Mesendoderm (in vitro differentiated cells): ENCODE measurements at regions not wholly inside any gene's neighbourhood (a gene's known extent, or its start where the extent isn't known, plus 50 kb on each side); places are given as distances from the start of the nearest gene placed in this dataset.

Experiments used
- DNase-seq: peaks from one replicate; pipeline ENCODE4 v3.0.0; 2013
- H2AK5ac ChIP-seq: 2 replicates; pipeline ENCODE4 v1.6.1; 2013; ENCODE audit warnings: low read length, inconsistent platforms
- H2BK120ac ChIP-seq: 2 replicates; pipeline ENCODE4 v1.6.1; 2013; ENCODE audit warnings: low read depth, mild to moderate bottlenecking, low read length, moderate library complexity, mixed read lengths
- H2BK15ac ChIP-seq: replicated peaks from 2 replicates; pipeline ENCODE4 v1.6.1; 2013; ENCODE audit warnings: low read depth, mild to moderate bottlenecking, moderate library complexity
- H2BK5ac ChIP-seq: 2 replicates; pipeline ENCODE4 v1.6.1; 2013; ENCODE audit warnings: low read length, inconsistent platforms
- H3K18ac ChIP-seq: 2 replicates; pipeline ENCODE4 v1.6.1; 2013; ENCODE audit warnings: mild to moderate bottlenecking, low read length, mixed read lengths
- H3K23ac ChIP-seq: one replicate; pipeline ENCODE4 v1.6.1; 2013; ENCODE audit warnings: low read length
- H3K27ac ChIP-seq: 2 replicates; pipeline ENCODE4 v1.5.1; 2013; ENCODE audit warnings: low read depth, mild to moderate bottlenecking, inconsistent platforms, low read length, moderate library complexity
- H3K27me3 ChIP-seq: 2 replicates; pipeline ENCODE4 v1.6.1; 2013; ENCODE audit warnings: low read length, control low read depth, mild to moderate bottlenecking, inconsistent platforms; ENCODE audit not compliant: insufficient read depth, poor library complexity
- H3K36me3 ChIP-seq: 2 replicates; pipeline ENCODE4 v1.6.1; 2013; ENCODE audit warnings: low read length, inconsistent platforms; ENCODE audit not compliant: control insufficient read depth, insufficient read depth
- H3K4ac ChIP-seq: one replicate; pipeline ENCODE4 v1.6.1; 2013; ENCODE audit warnings: low read depth, mild to moderate bottlenecking, low read length, moderate library complexity
- H3K4me1 ChIP-seq: 2 replicates; pipeline ENCODE4 v1.6.1; 2013; ENCODE audit warnings: low read depth, low read length, inconsistent platforms; ENCODE audit not compliant: control insufficient read depth
- H3K4me2 ChIP-seq: 2 replicates; pipeline ENCODE4 v1.6.1; 2013; ENCODE audit warnings: low read length
- H3K4me3 ChIP-seq: 2 replicates; pipeline ENCODE4 v1.5.1; 2013; ENCODE audit warnings: mild to moderate bottlenecking, low read length
- H3K56ac ChIP-seq: one replicate; pipeline ENCODE4 v1.6.1; 2013; ENCODE audit warnings: low read length
- H3K79me1 ChIP-seq: 2 replicates; pipeline ENCODE4 v1.6.1; 2013; ENCODE audit warnings: low read length, inconsistent platforms
- H3K79me2 ChIP-seq: 2 replicates; pipeline ENCODE4 v1.6.1; 2013; ENCODE audit warnings: mild to moderate bottlenecking, low read length; ENCODE audit not compliant: control insufficient read depth, insufficient read depth
- H3K9ac ChIP-seq: 2 replicates; pipeline ENCODE4 v1.6.1; 2013; ENCODE audit warnings: low read length, inconsistent platforms
- H4K5ac ChIP-seq: one replicate; pipeline ENCODE4 v1.6.1; 2013; ENCODE audit warnings: low read length
- H4K8ac ChIP-seq: one replicate; pipeline ENCODE4 v1.6.1; 2013; ENCODE audit warnings: low read depth, mild to moderate bottlenecking, control low read depth, low read length, moderate library complexity
- WGBS: extraction: QIAGEN DNeasy Blood & Tissue Kit; methylation state at CpG from one replicate; pipeline ENCODE4 v1.1.7; 2013; ENCODE audit warnings: low lambda C conversion rate, missing lambda C conversion rate; ENCODE audit not compliant: insufficient coverage; ENCODE audit errors: extremely low coverage; 5-methylcytosine and 5-hydroxymethylcytosine counted together

GRCh38 chr9:80086822-80087345 is 515.1 kb downstream of the TLE4 start:
- DNase-seq, result no peak
- H3K4ac ChIP-seq, result no peak overlapping the region
- no peak overlapping the region for H3K23ac ChIP-seq
- H3K4me3 ChIP-seq, result no peak overlapping the region
- H3K4me1 ChIP-seq, result no peaks in the 10 kb centered on the region
- no peak overlapping the region for H4K5ac ChIP-seq
- no peaks in the 10 kb centered on the region for H3K27me3 ChIP-seq
- H3K9ac ChIP-seq, result no peak overlapping the region
- H3K27ac ChIP-seq, result no peak overlapping the region
- no peak overlapping the region for H3K56ac ChIP-seq
- no peaks in the 10 kb centered on the region for H3K79me2 ChIP-seq
- no peak overlapping the region for H2AK5ac ChIP-seq
- no peak overlapping the region for H2BK5ac ChIP-seq
- no peak overlapping the region for H2BK120ac ChIP-seq
- H2BK15ac ChIP-seq, result no peak overlapping the region
- no peak overlapping the region for H3K4me2 ChIP-seq
- WGBS, result no CpG with 5 or more reads among the region's 2 CpGs
- no peak overlapping the region for H3K18ac ChIP-seq
- no peaks in the 10 kb centered on the region for H3K79me1 ChIP-seq
- H3K36me3 ChIP-seq, result no peaks in the 10 kb centered on the region
- H4K8ac ChIP-seq, result no peak overlapping the region

- Histone ChIP-seq H2BK15ac (no peak overlapping the region), H3K4me1 (no peaks in the 10 kb centered on the region), H3K4me2 (no peak overlapping the region), H3K18ac (no peak overlapping the region), H3K27ac (no peak overlapping the region), H3K4me3 (no peak overlapping the region), H3K79me1 (no peaks in the 10 kb centered on the region), H2AK5ac (no peak overlapping the region), H3K27me3 (no peaks in the 10 kb centered on the region), H4K5ac (no peak overlapping the region), H3K23ac (no peak overlapping the region), H3K79me2 (no peaks in the 10 kb centered on the region), H3K9ac (no peak overlapping the region), H2BK5ac (no peak overlapping the region), H3K56ac (no peak overlapping the region), H3K4ac (no peak overlapping the region), H4K8ac (no peak overlapping the region), H2BK120ac (no peak overlapping the region), H3K36me3 (no peaks in the 10 kb centered on the region)
- DNase-seq, result no peak
- no CpG with 5 or more reads among the region's 4 CpGs for WGBS
Measured at GRCh38 chr9:80086386-80086785, 514.6 kb downstream of the TLE4 start.

- Histone ChIP-seq H3K4me1 (no peaks in the 10 kb centered on the region), H3K27me3 (no peaks in the 10 kb centered on the region), H3K23ac (no peak overlapping the region), H3K4me3 (no peak overlapping the region), H2AK5ac (no peak overlapping the region), H4K8ac (no peak overlapping the region), H3K9ac (no peak overlapping the region), H3K4ac (no peak overlapping the region), H3K79me1 (no peaks in the 10 kb centered on the region), H3K27ac (no peak overlapping the region), H2BK5ac (no peak overlapping the region), H3K4me2 (no peak overlapping the region), H3K56ac (no peak overlapping the region), H2BK15ac (no peak overlapping the region), H2BK120ac (no peak overlapping the region), H3K36me3 (no peaks in the 10 kb centered on the region), H3K79me2 (no peaks in the 10 kb centered on the region), H3K18ac (no peak overlapping the region), H4K5ac (no peak overlapping the region)
- no CpG with 5 or more reads among the region's 1 CpG for WGBS
- DNase-seq, result no peak
Measured at GRCh38 chr9:80085668-80086067, 513.9 kb downstream of the TLE4 start.

- H3K27me3 ChIP-seq, result no peaks in the 10 kb centered on the region
- H4K5ac ChIP-seq, result no peak overlapping the region
- no CpG with 5 or more reads among the region's 2 CpGs for WGBS
- no peaks in the 10 kb centered on the region for H3K4me1 ChIP-seq
- H2BK120ac ChIP-seq, result no peak overlapping the region
- no peak overlapping the region for H3K18ac ChIP-seq
- no peak overlapping the region for H2BK15ac ChIP-seq
- H3K9ac ChIP-seq, result no peak overlapping the region
- no peak overlapping the region for H3K4me2 ChIP-seq
- no peaks in the 10 kb centered on the region for H3K36me3 ChIP-seq
- H3K4ac ChIP-seq, result no peak overlapping the region
- no peak overlapping the region for H2AK5ac ChIP-seq
- H3K79me1 ChIP-seq, result no peaks in the 10 kb centered on the region
- no peak for DNase-seq
- H4K8ac ChIP-seq, result no peak overlapping the region
- no peak overlapping the region for H3K4me3 ChIP-seq
- H3K23ac ChIP-seq, result no peak overlapping the region
- no peak overlapping the region for H3K56ac ChIP-seq
- no peaks in the 10 kb centered on the region for H3K79me2 ChIP-seq
- H2BK5ac ChIP-seq, result no peak overlapping the region
- H3K27ac ChIP-seq, result no peak overlapping the region
Measured at GRCh38 chr9:80082213-80082612, 510.4 kb downstream of the TLE4 start.

GRCh38 chr9:80078826-80079225 is 507.1 kb downstream of the TLE4 start:
- Histone ChIP-seq H2AK5ac (no peak overlapping the region), H3K4me1 (no peaks in the 10 kb centered on the region), H3K4me3 (no peak overlapping the region), H3K9ac (no peak overlapping the region), H2BK5ac (no peak overlapping the region), H3K27ac (no peak overlapping the region), H2BK120ac (no peak overlapping the region), H2BK15ac (no peak overlapping the region), H3K79me1 (no peaks in the 10 kb centered on the region), H3K4ac (no peak overlapping the region), H3K56ac (no peak overlapping the region), H3K23ac (no peak overlapping the region), H3K4me2 (no peak overlapping the region), H3K18ac (no peak overlapping the region), H3K79me2 (no peaks in the 10 kb centered on the region), H4K8ac (no peak overlapping the region), H3K27me3 (no peaks in the 10 kb centered on the region), H3K36me3 (no peaks in the 10 kb centered on the region), H4K5ac (no peak overlapping the region)
- DNase-seq, result no peak
- no CpG with 5 or more reads among the region's 1 CpG for WGBS

- Histone ChIP-seq H3K4me1 (no peaks in the 10 kb centered on the region), H3K4me3 (no peak overlapping the region), H3K18ac (no peak overlapping the region), H3K23ac (no peak overlapping the region), H3K79me1 (no peaks in the 10 kb centered on the region), H3K56ac (no peak overlapping the region), H3K9ac (no peak overlapping the region), H3K4ac (no peak overlapping the region), H2BK5ac (no peak overlapping the region), H2BK15ac (no peak overlapping the region), H4K5ac (no peak overlapping the region), H2BK120ac (no peak overlapping the region), H4K8ac (no peak overlapping the region), H2AK5ac (no peak overlapping the region), H3K27me3 (no peaks in the 10 kb centered on the region), H3K4me2 (no peak overlapping the region), H3K27ac (no peak overlapping the region), H3K36me3 (no peaks in the 10 kb centered on the region), H3K79me2 (no peaks in the 10 kb centered on the region)
- no CpG with 5 or more reads among the region's 3 CpGs for WGBS
- DNase-seq, result no peak
Measured at GRCh38 chr9:80077059-80077458, 505.3 kb downstream of the TLE4 start.
